Right lobe of liver (tissue), 6 donors: ENCODE measurements at regions not wholly inside any gene's neighbourhood (a gene's known extent, or its start where the extent isn't known, plus 50 kb on each side); places are given as distances from the start of the nearest gene placed in this dataset.
"Not testable (repeated sequence)": the region's sequence is repeated elsewhere in the genome, so short reads cannot be mapped to it uniquely, and the experiment has no call there.

Source experiments
- ATAC-seq, 4 donors: fragments of 200-7000 bp; cut with Tn5 transposase; one replicate each; pipeline ENCODE4 v1.9.1; 2020; ENCODE audit warnings: mild to moderate bottlenecking in 4 of 4, moderate library complexity in 4 of 4
- DNase-seq, 3 donors: peaks; one replicate each; pipeline ENCODE4 v3.0.0-alpha.2; 2020
- H3K27ac ChIP-seq, 3 donors: fragments of 200-600 bp; one replicate each; pipeline ENCODE4 v1.8.0; 2022
- H3K27me3 ChIP-seq, 2 donors: fragments of 200-600 bp; one replicate each; pipeline ENCODE4 v1.8.0; 2022
- H3K36me3 ChIP-seq, 4 donors: fragments of 200-600 bp; sonication (generic) in 1 of 4; one replicate each; pipeline versions ENCODE4 v1.5.1 to v1.8.0; 2017 to 2022; ENCODE audit warnings: control low read depth in 1 of 4
- H3K4me1 ChIP-seq, 4 donors: fragments of 200-600 bp; sonication (generic) in 1 of 4; one replicate each; pipeline versions ENCODE4 v1.5.1 to v1.8.0; 2017 to 2022; ENCODE audit warnings: control low read depth in 1 of 4
- H3K4me3 ChIP-seq, 3 donors: fragments of 200-600 bp; one replicate each; pipeline ENCODE4 v1.8.0; 2022
- H3K9me3 ChIP-seq, 4 donors: fragments of 200-600 bp; sonication (generic) in 1 of 4; one replicate each; pipeline versions ENCODE4 v1.5.1 to v1.8.0; 2017 to 2022; ENCODE audit warnings: control low read depth in 1 of 4
- CTCF ChIP-seq, 4 donors: fragments of 200-600 bp in 3 of 4; fragments of 450-650 bp in 1 of 4; IDR thresholded peaks; one replicate each; pipeline versions ENCODE4 v1.5.1 to v1.8.0; 2016 to 2022; ENCODE audit warnings: antibody characterized with exemption in 4 of 4, mild to moderate bottlenecking in 2 of 4
- POLR2A ChIP-seq: fragments of 450-650 bp; IDR thresholded peaks from one replicate; pipeline ENCODE4 v1.6.1; 2017; ENCODE audit warnings: antibody characterized with exemption, mild to moderate bottlenecking
- WGBS: methylation state at CpG from one replicate; pipeline ENCODE4 v1.1.6; 2018; ENCODE audit warnings: low coverage, low lambda C conversion rate; ENCODE audit not compliant: insufficient coverage; ENCODE audit errors: missing lambda C conversion rate; 5-methylcytosine and 5-hydroxymethylcytosine counted together
- intact Hi-C, 2 donors: fragments of 100-400 bp; cut with DNase I; formaldehyde crosslinking; loops; one replicate each; pipeline versions ENCODE4 v1.11.2 to v1.14.1; 2022
- donor health status: DM: no; HTN: yes; CAD: no.
- donor health status: DM: no; HTN: no; CAD: no.
- donor health status: DM: no; HTN: no; CAD: no.
- donor health status: DM: no; HTN: yes; CAD: no.
- donor health status: DM: no; HTN: yes; CAD: no.

GRCh38 chrX:146006637-146007036, 189.0 kb downstream of the SLITRK2 start:
- H3K36me3 ChIP-seq: no peaks in the 10 kb centered on the region
- WGBS: 25% methylated on average over 3 of the region's 3 CpGs
- no peak for TF ChIP-seq POLR2A
- no peak for TF ChIP-seq CTCF (IDR thresholded peaks at IDR 0.05)
- no peak overlapping the region for H3K27ac ChIP-seq
- no peaks in the 10 kb centered on the region for H3K9me3 ChIP-seq
- H3K4me3 ChIP-seq: no peak overlapping the region
- no peaks in the 10 kb centered on the region for H3K27me3 ChIP-seq
- intact Hi-C loops: no loop called here
- H3K4me1 ChIP-seq: no peaks in the 10 kb centered on the region
- DNase-seq (no peak), ATAC-seq (no peak)

GRCh38 chrX:146036000-146036399, 218.4 kb downstream of the SLITRK2 start:
- no peak overlapping the region for H3K4me3 ChIP-seq
- no peaks in the 10 kb centered on the region for H3K36me3 ChIP-seq
- 55% methylated on average over 4 of the region's 4 CpGs for WGBS
- H3K27ac ChIP-seq: no peak overlapping the region
- no peaks in the 10 kb centered on the region for H3K27me3 ChIP-seq
- DNase-seq: no peak
- intact Hi-C loops: no loop called here
- H3K9me3 ChIP-seq: no peaks in the 10 kb centered on the region
- H3K4me1 ChIP-seq: no peaks in the 10 kb centered on the region
- no peak for TF ChIP-seq POLR2A
- no peak for ATAC-seq

GRCh38 chrX:146041741-146042140, 224.1 kb downstream of the SLITRK2 start:
- no peak for DNase-seq

GRCh38 chrX:146046011-146046715, 228.5 kb downstream of the SLITRK2 start:
- H3K4me1 ChIP-seq, ATAC-seq, H3K9me3 ChIP-seq, DNase-seq, H3K36me3 ChIP-seq, H3K27me3 ChIP-seq, H3K27ac ChIP-seq, H3K4me3 ChIP-seq, intact Hi-C loops: not testable (repeated sequence)
- 80% methylated on average over 10 of the region's 45 CpGs for WGBS

More at GRCh38 chrX:146041741-146042140, 224.1 kb downstream of the SLITRK2 start:
- TF ChIP-seq POLR2A (no peak), CTCF (IDR thresholded peaks at IDR 0.05) (no peak)
- Histone ChIP-seq H3K9me3 (no peaks in the 10 kb centered on the region), H3K27ac (no peak overlapping the region), H3K4me3 (no peak overlapping the region), H3K27me3 (no peaks in the 10 kb centered on the region), H3K36me3 (no peaks in the 10 kb centered on the region), H3K4me1 (no peaks in the 10 kb centered on the region)
- ATAC-seq: no peak
- intact Hi-C loops: no loop called here
- WGBS: 29% methylated on average over 3 of the region's 3 CpGs

- H3K36me3 ChIP-seq, H3K4me1 ChIP-seq, ATAC-seq, H3K27me3 ChIP-seq, intact Hi-C loops, H3K27ac ChIP-seq, H3K4me3 ChIP-seq, DNase-seq, H3K9me3 ChIP-seq: not testable (repeated sequence)
- 69% methylated on average over 7 of the region's 12 CpGs for WGBS
Measured at GRCh38 chrX:146049568-146049967, 231.9 kb downstream of the SLITRK2 start.

GRCh38 chrX:146054311-146054710, 236.7 kb downstream of the SLITRK2 start:
- TF ChIP-seq CTCF (IDR thresholded peaks at IDR 0.05) (no peak), POLR2A (no peak)
- intact Hi-C loops: no loop called here
- Histone ChIP-seq H3K27ac (no peak overlapping the region), H3K36me3 (no peaks in the 10 kb centered on the region), H3K4me3 (no peak overlapping the region), H3K27me3 (no peaks in the 10 kb centered on the region), H3K9me3 (no peaks in the 10 kb centered on the region), H3K4me1 (no peaks in the 10 kb centered on the region)
- ATAC-seq: no peak
- DNase-seq: no peak
